OCI-LY7 (cell line): ENCODE measurements at regions not wholly inside any gene's neighbourhood (a gene's known extent, or its start where the extent isn't known, plus 50 kb on each side); places are given as distances from the start of the nearest gene placed in this dataset.

Experiments used
- BruUV-seq: library from RNA; stranded (reverse); fragments of 400-500 nt; replicated peaks from 2 replicates; lab custom pipeline; 2021; lab: Mats Ljungman, UMichigan
- CTCF ChIA-PET: fragments of 300-600 bp; sonication (Branson Sonifier 250); formaldehyde crosslinking; loops from one replicate; lab custom pipeline; 2022; ENCODE audit warnings: antibody characterized with exemption; ENCODE audit not compliant: unreplicated experiment; lab: Charles Lee
- POLR2A ChIA-PET: fragments of 300-600 bp; sonication (Branson Sonifier 250); formaldehyde crosslinking; loops from one replicate; lab custom pipeline; 2022; ENCODE audit warnings: antibody characterized with exemption; lab: Charles Lee
- DNase-seq: peaks from one replicate; pipeline ENCODE4 v3.0.0-alpha.2; 2015; ENCODE audit warnings: low spot score
- H2AFZ ChIP-seq: fragments of 200-600 bp; sonication (generic), shearing (Covaris generic); 2 replicates; pipeline ENCODE4 v1.6.1; 2014; ENCODE audit warnings: mild to moderate bottlenecking, antibody characterized with exemption, low read length, moderate library complexity
- H3K27ac ChIP-seq: fragments of 200-600 bp; sonication (generic); 2 replicates; pipeline ENCODE4 v1.5.1; 2014; ENCODE audit warnings: mixed run types, low read depth, mild to moderate bottlenecking, moderate library complexity, low read length, inconsistent platforms; ENCODE audit not compliant: poor library complexity, severe bottlenecking
- H3K36me3 ChIP-seq: fragments of 200-600 bp; sonication (generic); 2 replicates; pipeline ENCODE4 v1.6.1; 2014; ENCODE audit warnings: mild to moderate bottlenecking, antibody characterized with exemption, low read length, moderate library complexity, mixed read lengths; ENCODE audit not compliant: insufficient read depth
- H3K4me1 ChIP-seq: fragments of 200-600 bp; sonication (generic); 2 replicates; pipeline ENCODE4 v1.5.1; 2014; ENCODE audit warnings: mild to moderate bottlenecking, low read length; ENCODE audit not compliant: insufficient read depth, poor library complexity, severe bottlenecking
- H3K4me2 ChIP-seq: fragments of 200-600 bp; sonication (generic); 2 replicates; pipeline ENCODE4 v1.6.1; 2014; ENCODE audit warnings: mild to moderate bottlenecking, low read length
- H3K4me3 ChIP-seq: fragments of 200-600 bp; sonication (generic); 2 replicates; pipeline ENCODE4 v1.5.1; 2014; ENCODE audit warnings: mild to moderate bottlenecking, low read depth, low read length; ENCODE audit not compliant: poor library complexity, severe bottlenecking
- H3K79me2 ChIP-seq: fragments of 200-600 bp; sonication (generic); 2 replicates; pipeline ENCODE4 v1.6.1; 2016; ENCODE audit warnings: low read depth, mild to moderate bottlenecking, low read length, moderate library complexity, mixed read lengths; ENCODE audit not compliant: insufficient read depth
- H3K9me2 ChIP-seq: fragments of 200-600 bp; sonication (generic); 2 replicates; pipeline ENCODE4 v1.6.1; 2016; ENCODE audit warnings: mild to moderate bottlenecking, low read length, mixed read lengths; ENCODE audit not compliant: insufficient read depth
- H3K9me3 ChIP-seq: fragments of 200-600 bp; sonication (generic); 2 replicates; pipeline ENCODE4 v1.6.1; 2014; ENCODE audit warnings: mild to moderate bottlenecking, mixed run types, low read length, mixed read lengths
- H4K20me1 ChIP-seq: fragments of 200-600 bp; sonication (generic); 2 replicates; pipeline ENCODE4 v1.6.1; 2014; ENCODE audit warnings: mild to moderate bottlenecking, antibody characterized with exemption, low read length, moderate library complexity, mixed read lengths; ENCODE audit not compliant: insufficient read depth
- CTCF ChIP-seq: fragments of 200-600 bp; sonication (generic); conservative IDR thresholded peaks from 2 replicates; pipeline ENCODE4 v1.5.1; 2014; ENCODE audit warnings: mild to moderate bottlenecking, antibody characterized with exemption, low read length, moderate library complexity, mixed read lengths
- EZH2phosphoT487 ChIP-seq: fragments of 200-600 bp; sonication (generic); IDR thresholded peaks from 2 replicates; pipeline ENCODE4 v1.6.1; 2018; ENCODE audit warnings: low read depth, borderline replicate concordance, mild to moderate bottlenecking, mixed run types, antibody characterized with exemption, low read length, moderate library complexity, mixed read lengths
- intact Hi-C: fragments of 100-400 bp; cut with micrococcal nuclease; formaldehyde crosslinking; loops from one replicate; pipeline ENCODE4 v1.10.0; 2022; ENCODE audit not compliant: unreplicated experiment

GRCh38 chr19:30317403-30317802 is 54.8 kb upstream of the ZNF536 start:
- no peaks in the 10 kb centered on the region for H3K9me2 ChIP-seq
- BruUV-seq: no TSS peak
- no peaks in the 10 kb centered on the region for H3K9me3 ChIP-seq
- no peak for DNase-seq
- no peaks in the 10 kb centered on the region for H3K36me3 ChIP-seq
- POLR2A ChIA-PET: no interaction called here
- intact Hi-C loops: no loop called here
- CTCF ChIA-PET: no interaction called here
- no peak overlapping the region for H3K27ac ChIP-seq
- H3K4me1 ChIP-seq: no peaks in the 10 kb centered on the region
- H2AFZ ChIP-seq: no peak overlapping the region
- H3K4me3 ChIP-seq: no peak overlapping the region
- no peaks in the 10 kb centered on the region for H3K79me2 ChIP-seq
- TF ChIP-seq EZH2phosphoT487: no peak
- no peak for TF ChIP-seq CTCF
- H4K20me1 ChIP-seq: no peaks in the 10 kb centered on the region
- H3K4me2 ChIP-seq: no peak overlapping the region

GRCh38 chr19:30318261-30318660 is 53.9 kb upstream of the ZNF536 start:
- Histone ChIP-seq H3K79me2 (no peaks in the 10 kb centered on the region), H3K4me2 (no peak overlapping the region), H3K36me3 (no peaks in the 10 kb centered on the region), H3K4me3 (no peak overlapping the region), H2AFZ (no peak overlapping the region), H3K4me1 (no peaks in the 10 kb centered on the region), H3K9me2 (no peaks in the 10 kb centered on the region), H3K9me3 (no peaks in the 10 kb centered on the region), H4K20me1 (no peaks in the 10 kb centered on the region), H3K27ac (no peak overlapping the region)
- DNase-seq: no peak
- POLR2A ChIA-PET: no interaction called here
- intact Hi-C loops: no loop called here
- CTCF ChIA-PET: no interaction called here
- TF ChIP-seq CTCF (no peak), EZH2phosphoT487 (no peak)
- no TSS peak for BruUV-seq

GRCh38 chr19:30318936-30319335 is 53.2 kb upstream of the ZNF536 start:
- Histone ChIP-seq H3K9me3 (no peaks in the 10 kb centered on the region), H3K4me3 (no peak overlapping the region), H3K4me1 (no peaks in the 10 kb centered on the region), H3K27ac (no peak overlapping the region), H3K79me2 (no peaks in the 10 kb centered on the region), H3K36me3 (no peaks in the 10 kb centered on the region), H4K20me1 (no peaks in the 10 kb centered on the region), H3K9me2 (no peaks in the 10 kb centered on the region), H3K4me2 (no peak overlapping the region), H2AFZ (no peak overlapping the region)
- intact Hi-C loops: no loop called here
- BruUV-seq: no TSS peak
- CTCF ChIA-PET: no interaction called here
- TF ChIP-seq EZH2phosphoT487 (no peak), CTCF (no peak)
- no peak for DNase-seq
- POLR2A ChIA-PET: no interaction called here
